Astrocyte of the cerebellum (primary cell): ENCODE measurements at regions not wholly inside any gene's neighbourhood (a gene's known extent, or its start where the extent isn't known, plus 50 kb on each side); places are given as distances from the start of the nearest gene placed in this dataset.

Experiments used
- DNase-seq: peaks from one replicate; pipeline ENCODE4 v3.0.0-alpha.2; 2011; ENCODE audit warnings: low read depth
- H3K4me3 ChIP-seq: 2 replicates; pipeline ENCODE4 v1.5.1; 2011; ENCODE audit warnings: mild to moderate bottlenecking, low read depth, low read length, moderate library complexity
- CTCF ChIP-seq: IDR thresholded peaks from 2 replicates; pipeline ENCODE4 v1.5.1; 2012; ENCODE audit warnings: low read length, low read depth, moderate library complexity, mild to moderate bottlenecking; ENCODE audit errors: missing control alignments
- in situ Hi-C: cut with HindIII; loops from 2 replicates; pipeline ENCODE4 v1.10.0; 2017; ENCODE audit warnings: low sequenced_read_pairs

- no peak overlapping the region for H3K4me3 ChIP-seq
- no peak for DNase-seq
- TF ChIP-seq CTCF, result no peak
- in situ Hi-C loops, result no loop called here
These were observed 661.7 kb upstream of the NRXN1 start for GRCh38 chr2:51693640-51694039.

- in situ Hi-C loops, result no loop called here
- DNase-seq, result no peak
- TF ChIP-seq CTCF, result no peak
- H3K4me3 ChIP-seq, result no peak overlapping the region
These were observed 649.9 kb upstream of the NRXN1 start for GRCh38 chr2:51681854-51682253.

GRCh38 chr2:51673628-51674027 is 641.7 kb upstream of the NRXN1 start:
- no peak for TF ChIP-seq CTCF
- in situ Hi-C loops, result no loop called here
- no peak for DNase-seq
- no peak overlapping the region for H3K4me3 ChIP-seq

- no peak overlapping the region for H3K4me3 ChIP-seq
- in situ Hi-C loops, result no loop called here
- no peak for DNase-seq
These were observed 635.7 kb upstream of the NRXN1 start for GRCh38 chr2:51667679-51668078.

GRCh38 chr2:51662187-51662586 is 630.3 kb upstream of the NRXN1 start:
- in situ Hi-C loops, result no loop called here
- no peak overlapping the region for H3K4me3 ChIP-seq
- no peak for TF ChIP-seq CTCF
- DNase-seq, result no peak

More at GRCh38 chr2:51667679-51668078, 635.7 kb upstream of the NRXN1 start:
- TF ChIP-seq CTCF, result no peak

GRCh38 chr2:51657849-51658248 is 625.9 kb upstream of the NRXN1 start:
- TF ChIP-seq CTCF, result no peak
- in situ Hi-C loops, result no loop called here
- no peak overlapping the region for H3K4me3 ChIP-seq
- no peak for DNase-seq

- H3K4me3 ChIP-seq, result no peak overlapping the region
- no peak for TF ChIP-seq CTCF
- in situ Hi-C loops, result no loop called here
- DNase-seq, result no peak
These were observed 618.8 kb upstream of the NRXN1 start for GRCh38 chr2:51650769-51651168.
